ENCODE measurements at regions not wholly inside any gene's neighbourhood (a gene's known extent, or its start where the extent isn't known, plus 50 kb on each side); places are given as distances from the start of the nearest gene placed in this dataset.

- DNase-seq (ENCODE audit: insufficient read length, low spot score) (no peak), FAIRE-seq (peak; percentile 51)
- TF ChIP-seq CTCF (IDR thresholded peaks at IDR 0.05; ENCODE audit: insufficient read depth, missing control alignments): no peak
Measured at GRCh38 chr13:65302691-65303090, 1927.4 kb downstream of the PCDH9 start.

DNA sequence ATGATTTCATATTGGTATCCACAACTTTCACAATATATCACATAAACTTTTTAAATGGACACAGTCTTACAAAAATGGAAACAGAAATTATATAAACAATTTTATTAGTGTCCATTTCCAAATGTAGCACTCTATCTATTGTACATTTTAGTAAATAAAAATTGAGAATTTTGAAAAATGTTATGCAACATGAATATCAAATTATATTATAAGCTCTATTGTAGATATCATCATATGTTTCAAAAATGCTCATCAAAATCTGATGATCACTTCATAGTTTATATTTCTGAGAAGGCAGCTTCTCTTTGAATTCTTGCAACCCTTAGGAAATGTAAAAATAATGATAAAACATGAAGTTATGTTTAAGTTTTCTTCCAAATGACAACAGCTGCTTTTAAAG lies 1928.6 kb downstream of the PCDH9 start:
- no peak for TF ChIP-seq CTCF (IDR thresholded peaks at IDR 0.05; ENCODE audit: insufficient read depth, missing control alignments)
- DNase-seq (ENCODE audit: insufficient read length, low spot score) (no peak), FAIRE-seq (no peak)

GRCh38 chr13:65300220-65300619 lies 1929.9 kb downstream of the PCDH9 start:
- no peak for DNase-seq (ENCODE audit: insufficient read length, low spot score)
- no peak for TF ChIP-seq CTCF (IDR thresholded peaks at IDR 0.05; ENCODE audit: insufficient read depth, missing control alignments)
- FAIRE-seq: no peak

DNA sequence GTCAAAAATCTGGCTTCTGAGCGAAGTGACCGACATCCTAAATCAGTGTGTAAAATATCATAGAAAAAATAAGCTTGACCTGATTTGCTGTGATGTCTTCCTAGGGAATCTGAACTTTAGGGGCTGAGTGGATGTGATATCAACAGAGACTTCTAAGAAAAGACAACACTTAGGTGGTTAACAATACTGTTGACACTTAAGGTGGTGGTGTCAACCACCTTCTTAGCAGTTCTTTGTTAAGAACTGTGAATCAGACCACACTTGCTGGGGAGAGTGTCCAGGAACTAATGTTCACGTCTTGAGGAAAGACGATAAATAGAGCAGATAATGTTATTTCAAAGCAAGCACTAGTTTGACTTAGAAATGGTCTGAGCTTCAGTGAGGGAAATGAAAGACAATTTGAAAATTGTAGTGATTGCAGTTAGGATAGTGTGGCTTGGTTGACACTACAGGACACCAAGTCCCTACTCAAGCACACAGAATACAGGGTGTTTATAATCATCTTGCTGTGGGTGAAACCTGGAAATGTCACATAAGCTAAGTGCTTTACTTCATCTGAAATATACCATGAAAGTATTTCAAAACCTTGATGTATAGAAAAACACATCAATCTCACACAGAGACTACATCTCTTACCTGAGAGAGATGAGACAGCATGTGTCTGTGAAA lies 1936.5 kb downstream of the PCDH9 start:
- no peak for FAIRE-seq
- no peak for TF ChIP-seq CTCF (IDR thresholded peaks at IDR 0.05; ENCODE audit: insufficient read depth, missing control alignments)
- DNase-seq (ENCODE audit: insufficient read length, low spot score): no peak

GRCh38 chr13:65292488-65292901 lies 1937.6 kb downstream of the PCDH9 start:
- no peak for DNase-seq (ENCODE audit: insufficient read length, low spot score)
- FAIRE-seq: no peak
- TF ChIP-seq CTCF (IDR thresholded peaks at IDR 0.05; ENCODE audit: insufficient read depth, missing control alignments): no peak

DNA sequence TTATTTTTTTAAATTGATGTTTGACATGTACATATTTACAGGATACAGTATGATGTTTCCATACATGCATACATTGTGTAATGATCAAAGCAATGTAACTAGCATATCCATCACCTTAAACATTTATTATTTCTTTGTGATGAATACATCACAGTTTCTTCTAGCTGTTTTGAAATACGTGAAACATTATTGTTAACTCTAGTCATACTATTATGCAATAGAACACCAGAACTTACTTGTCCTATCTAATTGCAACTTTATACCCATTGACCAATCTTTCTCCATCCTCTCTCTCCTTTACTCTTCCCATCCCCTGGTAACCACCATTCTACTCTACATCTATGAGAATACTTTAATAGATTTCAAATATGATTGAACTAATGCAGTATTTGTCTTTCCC lies 1942.7 kb downstream of the PCDH9 start:
- no peak for TF ChIP-seq CTCF (IDR thresholded peaks at IDR 0.05; ENCODE audit: insufficient read depth, missing control alignments)
- DNase-seq (ENCODE audit: insufficient read length, low spot score) (no peak), FAIRE-seq (peak; percentile 38)

DNA sequence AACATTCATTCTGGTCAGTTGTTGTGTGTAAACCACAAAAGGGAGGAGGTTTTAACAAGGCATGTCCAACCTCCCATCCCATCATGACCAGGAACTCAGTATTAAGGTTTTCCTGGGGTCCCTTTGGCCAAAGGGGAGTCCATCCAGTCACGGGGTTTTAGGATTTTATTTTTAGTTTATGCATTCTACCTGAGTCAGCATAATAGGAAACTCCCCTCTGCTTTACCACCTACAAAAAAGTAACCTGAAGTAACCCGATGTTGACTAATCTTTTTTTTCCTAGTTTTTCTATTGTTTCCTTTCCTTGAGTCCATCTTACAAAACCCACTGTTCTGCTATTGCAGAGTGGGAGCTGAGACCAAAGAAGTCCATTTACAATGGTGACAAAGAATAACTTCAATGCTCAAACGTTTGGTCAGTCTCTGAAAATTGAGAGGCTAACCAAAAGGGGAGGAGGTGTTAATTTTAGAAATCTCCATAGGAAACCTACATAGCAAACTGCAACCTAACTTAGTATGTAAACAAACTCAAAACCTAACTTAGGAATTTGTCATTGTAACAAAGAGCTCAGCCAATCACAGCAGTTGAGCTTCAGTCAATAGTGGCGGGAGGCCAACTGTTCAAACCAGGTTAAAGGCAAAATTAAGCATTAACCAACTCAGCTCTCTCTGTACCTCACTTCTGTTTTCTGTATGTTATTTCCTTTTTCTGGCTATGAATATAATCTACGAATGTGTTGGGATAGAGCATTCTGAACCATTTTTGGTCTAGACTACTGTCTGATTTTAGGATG lies 1954.1 kb downstream of the PCDH9 start:
- no peak for DNase-seq (ENCODE audit: insufficient read length, low spot score)
- no peak for FAIRE-seq
- no peak for TF ChIP-seq CTCF (IDR thresholded peaks at IDR 0.05; ENCODE audit: insufficient read depth, missing control alignments)
